Ectodermal cell (in vitro differentiated cells): ENCODE measurements at regions not wholly inside any gene's neighbourhood (a gene's known extent, or its start where the extent isn't known, plus 50 kb on each side); places are given as distances from the start of the nearest gene placed in this dataset.

Source experiments
- H3K27ac ChIP-seq: 2 replicates; pipeline ENCODE4 v1.7.0; 2013; ENCODE audit warnings: mild to moderate bottlenecking, low read depth, low read length; ENCODE audit not compliant: insufficient read depth, poor library complexity, severe bottlenecking
- H3K27me3 ChIP-seq: 2 replicates; pipeline ENCODE4 v1.7.0; 2013; ENCODE audit warnings: mild to moderate bottlenecking, low read length; ENCODE audit not compliant: insufficient read depth, control insufficient read depth, poor library complexity, severe bottlenecking
- H3K36me3 ChIP-seq: one replicate; pipeline ENCODE4 v1.7.0; 2013; ENCODE audit warnings: low read length; ENCODE audit not compliant: control insufficient read depth, insufficient read depth
- H3K4me1 ChIP-seq: one replicate; pipeline ENCODE4 v1.7.0; 2013; ENCODE audit warnings: low read length; ENCODE audit not compliant: control insufficient read depth, insufficient read depth
- H3K4me3 ChIP-seq: 2 replicates; pipeline ENCODE4 v1.7.0; 2013; ENCODE audit warnings: low read depth, low read length, control low read depth; ENCODE audit not compliant: insufficient read depth
- H3K9me3 ChIP-seq: 2 replicates; pipeline ENCODE4 v1.7.0; 2013; ENCODE audit warnings: mild to moderate bottlenecking, low read length, moderate library complexity; ENCODE audit not compliant: control insufficient read depth
- WGBS, 2 experiments: methylation state at CpG; one replicate each; pipeline ENCODE4 v1.1.7; 2013; ENCODE audit warnings: missing lambda C conversion rate in 2 of 2; 5-methylcytosine and 5-hydroxymethylcytosine counted together

DNA sequence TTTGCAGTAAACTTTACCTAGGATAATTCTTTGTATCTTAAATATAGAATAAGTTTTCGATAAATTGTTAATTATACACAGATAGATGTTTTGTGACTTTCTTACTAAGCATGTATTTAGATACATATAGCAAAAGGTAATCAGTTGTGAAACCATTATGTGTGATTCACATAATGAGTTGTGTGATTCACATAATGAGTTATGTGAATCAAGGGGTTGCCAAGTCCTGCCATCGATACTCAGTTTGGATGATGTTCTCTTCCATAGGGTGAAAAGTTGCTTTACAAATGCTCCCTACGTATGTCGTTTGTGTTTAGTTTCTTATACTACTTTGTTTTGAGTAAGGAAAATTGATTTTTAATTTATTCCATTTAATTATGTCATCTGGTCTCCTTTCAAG, 682.1 kb downstream of the MECOM start:
- WGBS, 2 experiments = 94 to 95% methylated on average over 1 to 3 of the region's 4 CpGs
- H3K27me3 ChIP-seq = no peaks in the 10 kb centered on the region
- no peaks in the 10 kb centered on the region for H3K36me3 ChIP-seq
- no peak overlapping the region for H3K4me3 ChIP-seq
- no peaks in the 10 kb centered on the region for H3K4me1 ChIP-seq
- H3K27ac ChIP-seq = no peak overlapping the region
- no peaks in the 10 kb centered on the region for H3K9me3 ChIP-seq

DNA sequence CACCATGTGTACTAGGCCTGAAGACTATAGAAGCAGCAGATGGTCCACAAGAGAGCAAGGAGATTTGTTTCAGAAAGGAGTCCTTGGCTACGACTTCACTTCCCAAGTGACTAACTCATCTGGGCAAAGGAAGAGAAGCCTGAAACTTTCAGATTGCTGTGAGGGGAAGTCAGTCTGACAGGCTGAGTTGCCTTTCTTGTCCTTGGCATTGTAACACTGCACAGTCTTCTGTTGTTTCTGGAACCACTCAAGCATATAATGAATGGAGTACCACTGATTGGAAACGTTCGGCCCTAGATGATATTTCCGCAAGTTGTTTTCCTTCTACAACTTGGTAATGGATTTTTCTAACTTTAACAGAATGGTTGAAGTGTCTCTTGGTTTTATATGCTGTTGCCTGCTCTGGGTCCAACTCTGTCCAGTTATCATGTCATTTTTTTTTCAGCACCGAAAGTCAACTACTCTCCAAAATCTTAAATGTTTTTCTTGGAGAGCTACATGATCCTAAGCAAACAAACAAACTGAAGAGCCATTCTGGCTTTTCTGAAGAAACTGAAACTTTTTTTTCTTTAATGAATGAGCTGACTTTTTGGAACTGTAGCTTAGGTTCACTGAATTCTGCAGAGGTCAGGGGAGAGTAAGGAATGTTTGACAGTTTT, 685.7 kb downstream of the MECOM start:
- Histone ChIP-seq H3K4me1 (no peaks in the 10 kb centered on the region), H3K36me3 (no peaks in the 10 kb centered on the region), H3K9me3 (no peaks in the 10 kb centered on the region), H3K27ac (no peak overlapping the region), H3K4me3 (no peak overlapping the region), H3K27me3 (no peaks in the 10 kb centered on the region)
- WGBS, 2 experiments = 91 to 96% methylated on average over 5 of the region's 5 CpGs

DNA sequence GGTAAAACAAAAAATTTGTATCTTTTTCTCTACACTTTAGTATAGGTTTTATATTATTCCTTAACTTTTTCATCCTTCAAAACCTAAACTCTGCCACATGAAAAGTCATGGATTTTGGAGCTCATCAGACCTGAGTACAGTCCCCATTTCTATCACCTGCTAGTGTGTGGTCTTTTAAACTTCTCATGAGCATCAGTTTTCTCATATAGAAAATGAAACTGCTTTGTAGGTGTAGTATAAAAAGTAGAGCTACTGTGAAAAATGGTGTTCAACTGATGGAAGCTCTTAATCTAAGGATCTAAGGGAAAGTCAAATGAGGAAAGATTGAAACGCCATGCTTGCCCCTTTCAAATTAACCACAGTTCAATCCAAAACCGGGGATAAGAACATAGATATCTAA, 686.5 kb downstream of the MECOM start:
- Histone ChIP-seq H3K27ac (no peak overlapping the region), H3K9me3 (no peaks in the 10 kb centered on the region), H3K4me3 (no peak overlapping the region), H3K36me3 (no peaks in the 10 kb centered on the region), H3K4me1 (no peaks in the 10 kb centered on the region), H3K27me3 (no peaks in the 10 kb centered on the region)
- 88 to 100% methylated on average over 2 of the region's 2 CpGs for WGBS, 2 experiments

GRCh38 chr3:168975576-168975975, 687.9 kb downstream of the MECOM start:
- H3K27ac ChIP-seq = no peak overlapping the region
- no peaks in the 10 kb centered on the region for H3K36me3 ChIP-seq
- no peak overlapping the region for H3K4me3 ChIP-seq
- no peaks in the 10 kb centered on the region for H3K9me3 ChIP-seq
- H3K4me1 ChIP-seq = no peaks in the 10 kb centered on the region
- 100% methylated on average over 1 of the region's 1 CpG for WGBS, 2 experiments
- no peaks in the 10 kb centered on the region for H3K27me3 ChIP-seq

GRCh38 chr3:168974617-168975403, 688.7 kb downstream of the MECOM start:
- Histone ChIP-seq H3K4me3 (no peak overlapping the region), H3K27me3 (no peaks in the 10 kb centered on the region), H3K9me3 (no peaks in the 10 kb centered on the region), H3K27ac (no peak overlapping the region), H3K4me1 (no peaks in the 10 kb centered on the region), H3K36me3 (no peaks in the 10 kb centered on the region)

- no peak overlapping the region for H3K4me3 ChIP-seq
- H3K27ac ChIP-seq = no peak overlapping the region
- WGBS, 2 experiments = 84% methylated on average over 2 of the region's 2 CpGs; no CpG with 5 or more reads in 1 of the 2 experiments
- no peaks in the 10 kb centered on the region for H3K36me3 ChIP-seq
- H3K9me3 ChIP-seq = no peaks in the 10 kb centered on the region
- H3K4me1 ChIP-seq = no peaks in the 10 kb centered on the region
- no peaks in the 10 kb centered on the region for H3K27me3 ChIP-seq
These were observed 689.6 kb downstream of the MECOM start for GRCh38 chr3:168973897-168974296.

DNA sequence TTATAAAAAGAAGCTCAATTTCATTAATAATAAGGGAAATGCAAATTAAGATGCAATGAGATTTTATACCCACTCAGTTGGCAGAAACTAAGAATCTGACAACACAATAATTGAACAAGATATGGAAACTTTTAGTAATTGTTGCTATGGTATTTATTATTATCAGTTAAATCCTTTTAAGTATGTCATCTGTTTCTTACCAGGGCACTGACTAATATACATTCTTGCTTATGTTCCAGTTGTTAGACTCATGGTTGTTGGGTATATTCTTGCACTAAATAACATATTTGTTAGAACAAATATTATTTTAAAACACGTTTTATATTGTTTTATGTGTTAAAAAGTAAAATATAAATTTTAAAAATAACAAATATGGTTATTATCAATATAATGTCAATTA, 690.3 kb downstream of the MECOM start:
- no peaks in the 10 kb centered on the region for H3K27me3 ChIP-seq
- H3K9me3 ChIP-seq = no peaks in the 10 kb centered on the region
- H3K36me3 ChIP-seq = no peaks in the 10 kb centered on the region
- no peak overlapping the region for H3K4me3 ChIP-seq
- no CpG with 5 or more reads among the region's 1 CpG for WGBS, 2 experiments
- H3K4me1 ChIP-seq = no peaks in the 10 kb centered on the region
- H3K27ac ChIP-seq = no peak overlapping the region

GRCh38 chr3:168968609-168969008, 694.9 kb downstream of the MECOM start:
- Histone ChIP-seq H3K9me3 (no peaks in the 10 kb centered on the region), H3K4me3 (no peak overlapping the region), H3K27ac (no peak overlapping the region), H3K36me3 (no peaks in the 10 kb centered on the region), H3K27me3 (no peaks in the 10 kb centered on the region), H3K4me1 (no peaks in the 10 kb centered on the region)
- 89 to 96% methylated on average over 1 to 3 of the region's 3 CpGs for WGBS, 2 experiments

GRCh38 chr3:168964736-168965135, 698.8 kb downstream of the MECOM start:
- Histone ChIP-seq H3K27me3 (no peaks in the 10 kb centered on the region), H3K4me1 (no peaks in the 10 kb centered on the region), H3K4me3 (no peak overlapping the region), H3K36me3 (no peaks in the 10 kb centered on the region), H3K27ac (no peak overlapping the region), H3K9me3 (no peaks in the 10 kb centered on the region)
- WGBS, 2 experiments = 91 to 95% methylated on average over 8 of the region's 9 CpGs

DNA sequence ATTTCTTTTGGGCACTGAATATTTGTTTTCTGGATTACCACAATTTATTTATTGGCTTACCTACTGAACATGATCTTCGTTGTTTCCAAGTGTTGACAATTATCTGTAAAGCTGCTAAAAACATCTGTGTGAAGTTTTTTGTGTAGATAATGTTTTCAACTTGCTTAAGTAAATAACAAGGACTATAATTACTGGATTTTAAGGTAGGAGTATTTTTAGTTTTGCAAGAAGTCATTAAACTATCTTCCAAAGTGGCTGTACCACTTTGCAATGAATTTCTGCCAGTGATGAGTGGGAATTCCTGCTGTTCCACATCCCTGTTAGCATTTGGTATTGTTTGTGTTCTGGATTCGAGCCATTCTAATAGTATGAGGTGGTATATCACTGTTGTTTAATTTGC, 702.2 kb downstream of the MECOM start:
- no peak overlapping the region for H3K27ac ChIP-seq
- no peaks in the 10 kb centered on the region for H3K27me3 ChIP-seq
- WGBS, 2 experiments = 92 to 100% methylated on average over 2 of the region's 2 CpGs
- no peaks in the 10 kb centered on the region for H3K9me3 ChIP-seq
- H3K36me3 ChIP-seq = no peaks in the 10 kb centered on the region
- no peaks in the 10 kb centered on the region for H3K4me1 ChIP-seq
- H3K4me3 ChIP-seq = no peak overlapping the region
